ENCODE measurements at regions not wholly inside any gene's neighbourhood (a gene's known extent, or its start where the extent isn't known, plus 50 kb on each side); places are given as distances from the start of the nearest gene placed in this dataset.
A peak's percentile ranks its signal among the peaks of the same experiment; 100 is the strongest.

DNA sequence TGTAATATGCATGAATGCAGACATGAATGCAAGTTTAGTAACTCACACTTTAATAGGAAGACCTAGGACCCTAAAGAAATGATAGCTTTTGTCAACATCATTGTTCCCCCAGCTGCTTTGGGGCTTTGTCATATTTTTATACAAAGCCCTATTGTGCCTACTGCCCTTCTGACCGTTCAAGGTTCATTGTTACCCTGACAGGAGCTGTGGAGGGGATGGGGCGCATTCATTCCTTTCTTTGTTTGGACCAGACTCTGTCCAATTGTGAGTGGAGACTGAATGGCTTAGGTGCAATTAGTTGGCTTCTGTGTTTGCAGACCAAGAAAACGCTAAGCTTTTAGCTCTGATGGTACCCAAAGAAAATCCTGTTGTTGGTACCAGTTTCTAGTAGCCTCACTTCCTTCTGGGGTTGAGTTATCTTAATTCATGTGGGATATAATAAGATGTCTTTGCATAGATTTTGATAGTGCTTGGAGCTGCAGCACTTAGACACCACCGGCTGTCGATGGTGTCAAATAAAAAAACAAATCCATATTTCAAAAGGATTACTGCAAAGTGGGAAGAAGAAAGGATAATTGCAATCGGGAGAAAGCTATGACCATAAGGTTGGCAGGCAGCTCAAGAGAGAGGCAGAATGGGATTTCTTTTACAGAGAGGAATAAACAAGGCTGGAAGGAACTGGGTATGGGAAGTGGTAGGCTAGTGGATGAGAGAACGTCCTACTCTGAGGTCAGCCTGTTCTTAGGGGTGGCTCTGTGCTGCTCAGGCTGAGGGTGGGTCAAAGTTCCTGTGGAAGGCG, 133.9 kb upstream of the TMTC4 start (continued):
- TF ChIP-seq GFI1 (CRISPR knock-in tag; IDR thresholded peaks at IDR 0.05; ENCODE audit: borderline replicate concordance): no peak
- 0 out of 2 replicates have a peak, but pooled peaks have one; percentile 23 for TF ChIP-seq SAP130 (CRISPR knock-in tag; IDR thresholded peaks at IDR 0.05; ENCODE audit: low read depth)
- TF ChIP-seq ZKSCAN8 (CRISPR knock-in tag; IDR thresholded peaks at IDR 0.05; ENCODE audit: borderline replicate concordance): peak; percentile 97
- TF ChIP-seq NRL (CRISPR knock-in tag; IDR thresholded peaks at IDR 0.05; ENCODE audit: borderline replicate concordance): no peak
- TF ChIP-seq ZNF180 (CRISPR knock-in tag; IDR thresholded peaks at IDR 0.05; ENCODE audit: borderline replicate concordance, low read depth): no peak
- no peak for TF ChIP-seq ZBTB42 (CRISPR knock-in tag; IDR thresholded peaks at IDR 0.05)
- TF ChIP-seq, protein P1, sequence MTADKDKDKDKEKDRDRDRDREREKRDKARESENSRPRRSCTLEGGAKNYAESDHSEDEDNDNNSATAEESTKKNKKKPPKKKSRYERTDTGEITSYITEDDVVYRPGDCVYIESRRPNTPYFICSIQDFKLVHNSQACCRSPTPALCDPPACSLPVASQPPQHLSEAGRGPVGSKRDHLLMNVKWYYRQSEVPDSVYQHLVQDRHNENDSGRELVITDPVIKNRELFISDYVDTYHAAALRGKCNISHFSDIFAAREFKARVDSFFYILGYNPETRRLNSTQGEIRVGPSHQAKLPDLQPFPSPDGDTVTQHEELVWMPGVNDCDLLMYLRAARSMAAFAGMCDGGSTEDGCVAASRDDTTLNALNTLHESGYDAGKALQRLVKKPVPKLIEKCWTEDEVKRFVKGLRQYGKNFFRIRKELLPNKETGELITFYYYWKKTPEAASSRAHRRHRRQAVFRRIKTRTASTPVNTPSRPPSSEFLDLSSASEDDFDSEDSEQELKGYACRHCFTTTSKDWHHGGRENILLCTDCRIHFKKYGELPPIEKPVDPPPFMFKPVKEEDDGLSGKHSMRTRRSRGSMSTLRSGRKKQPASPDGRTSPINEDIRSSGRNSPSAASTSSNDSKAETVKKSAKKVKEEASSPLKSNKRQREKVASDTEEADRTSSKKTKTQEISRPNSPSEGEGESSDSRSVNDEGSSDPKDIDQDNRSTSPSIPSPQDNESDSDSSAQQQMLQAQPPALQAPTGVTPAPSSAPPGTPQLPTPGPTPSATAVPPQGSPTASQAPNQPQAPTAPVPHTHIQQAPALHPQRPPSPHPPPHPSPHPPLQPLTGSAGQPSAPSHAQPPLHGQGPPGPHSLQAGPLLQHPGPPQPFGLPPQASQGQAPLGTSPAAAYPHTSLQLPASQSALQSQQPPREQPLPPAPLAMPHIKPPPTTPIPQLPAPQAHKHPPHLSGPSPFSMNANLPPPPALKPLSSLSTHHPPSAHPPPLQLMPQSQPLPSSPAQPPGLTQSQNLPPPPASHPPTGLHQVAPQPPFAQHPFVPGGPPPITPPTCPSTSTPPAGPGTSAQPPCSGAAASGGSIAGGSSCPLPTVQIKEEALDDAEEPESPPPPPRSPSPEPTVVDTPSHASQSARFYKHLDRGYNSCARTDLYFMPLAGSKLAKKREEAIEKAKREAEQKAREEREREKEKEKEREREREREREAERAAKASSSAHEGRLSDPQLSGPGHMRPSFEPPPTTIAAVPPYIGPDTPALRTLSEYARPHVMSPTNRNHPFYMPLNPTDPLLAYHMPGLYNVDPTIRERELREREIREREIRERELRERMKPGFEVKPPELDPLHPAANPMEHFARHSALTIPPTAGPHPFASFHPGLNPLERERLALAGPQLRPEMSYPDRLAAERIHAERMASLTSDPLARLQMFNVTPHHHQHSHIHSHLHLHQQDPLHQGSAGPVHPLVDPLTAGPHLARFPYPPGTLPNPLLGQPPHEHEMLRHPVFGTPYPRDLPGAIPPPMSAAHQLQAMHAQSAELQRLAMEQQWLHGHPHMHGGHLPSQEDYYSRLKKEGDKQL (CRISPR knock-in tag; IDR thresholded peaks at IDR 0.05; ENCODE audit: low read depth): no peak
- no peak for TF ChIP-seq MAFG (CRISPR knock-in tag; IDR thresholded peaks at IDR 0.05)
- TF ChIP-seq FOXA3 (CRISPR knock-in tag; IDR thresholded peaks at IDR 0.05): peak; percentile 51; the same call in 1 of the 2 replicates
- 0 out of 2 replicates have a peak, but pooled peaks have one; percentile 17 for TF ChIP-seq HDAC1 (CRISPR knock-in tag; IDR thresholded peaks at IDR 0.05)
- TF ChIP-seq ARNT2 (CRISPR knock-in tag; IDR thresholded peaks at IDR 0.05; ENCODE audit: low read depth): no peak
- TF ChIP-seq ZNF224 (CRISPR knock-in tag; IDR thresholded peaks at IDR 0.05): no peak
- TF ChIP-seq ZFP36L1 (CRISPR knock-in tag; IDR thresholded peaks at IDR 0.05): no peak
- TF ChIP-seq ZNF121 (CRISPR knock-in tag; IDR thresholded peaks at IDR 0.05): no peak
- peak; percentile 39; the same call in 1 of the 2 replicates for TF ChIP-seq BCL6 (CRISPR knock-in tag; IDR thresholded peaks at IDR 0.05)
- 0 out of 2 replicates have a peak, but pooled peaks have one; percentile 20 for TF ChIP-seq MIXL1 (CRISPR knock-in tag; IDR thresholded peaks at IDR 0.05)
- TF ChIP-seq SALL1 (CRISPR knock-in tag; IDR thresholded peaks at IDR 0.05): peak; percentile 36; the same call in 1 of the 2 replicates
- 0 out of 2 replicates have a peak, but pooled peaks have one; percentile 13 for TF ChIP-seq TCF7 (IDR thresholded peaks at IDR 0.05; ENCODE audit: low read depth)
- TF ChIP-seq ELF3 (CRISPR knock-in tag; IDR thresholded peaks at IDR 0.05): peak; percentile 12; the same call in 1 of the 2 replicates
- TF ChIP-seq, protein P2, sequence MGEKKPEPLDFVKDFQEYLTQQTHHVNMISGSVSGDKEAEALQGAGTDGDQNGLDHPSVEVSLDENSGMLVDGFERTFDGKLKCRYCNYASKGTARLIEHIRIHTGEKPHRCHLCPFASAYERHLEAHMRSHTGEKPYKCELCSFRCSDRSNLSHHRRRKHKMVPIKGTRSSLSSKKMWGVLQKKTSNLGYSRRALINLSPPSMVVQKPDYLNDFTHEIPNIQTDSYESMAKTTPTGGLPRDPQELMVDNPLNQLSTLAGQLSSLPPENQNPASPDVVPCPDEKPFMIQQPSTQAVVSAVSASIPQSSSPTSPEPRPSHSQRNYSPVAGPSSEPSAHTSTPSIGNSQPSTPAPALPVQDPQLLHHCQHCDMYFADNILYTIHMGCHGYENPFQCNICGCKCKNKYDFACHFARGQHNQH (CRISPR knock-in tag; IDR thresholded peaks at IDR 0.05): no peak
- no peak for TF ChIP-seq DNMT3B (CRISPR knock-in tag; conservative IDR thresholded peaks at IDR 0.05)
